ENCODE measurements at regions not wholly inside any gene's neighbourhood (a gene's known extent, or its start where the extent isn't known, plus 50 kb on each side); places are given as distances from the start of the nearest gene placed in this dataset.

DNA sequence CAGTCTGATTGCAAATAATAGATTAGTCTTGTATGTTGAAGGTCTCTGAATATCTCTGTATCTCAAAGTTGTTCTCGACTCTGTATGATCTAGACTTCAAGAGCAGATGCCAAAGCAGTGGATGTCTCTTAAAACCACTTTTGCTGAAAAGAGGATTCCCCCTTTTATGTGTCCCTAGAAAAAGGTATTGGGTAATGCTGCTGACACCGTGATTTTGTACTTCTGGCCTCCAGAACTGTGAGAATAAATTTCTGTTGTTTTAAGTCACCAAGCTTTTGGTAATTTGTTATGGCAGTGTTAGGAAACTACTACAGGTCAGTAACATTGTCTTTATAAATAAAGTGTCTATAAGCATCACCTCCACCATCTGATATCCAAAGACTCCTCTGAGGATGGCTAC lies 85.3 kb upstream of the PIK3R1 start:
- peaks cover 9 to 11% of the 10 kb centered on the region in 2 experiments for H3K4me1 Mint-ChIP-seq
- H3K27ac Mint-ChIP-seq = no peak overlapping the region
- Histone ChIP-seq H3K4me2 (ENCODE audit: insufficient read depth, insufficient read length, low read length) (no peak overlapping the region), H3K27me3 (ENCODE audit: insufficient read depth, low read length) (no peaks in the 10 kb centered on the region), H3K27ac (ENCODE audit: insufficient read length, low read depth, low read length) (no peak overlapping the region), H3K79me1 (ENCODE audit: insufficient read depth, low read depth, low read length, poor library complexity, severe bottlenecking) (no peaks in the 10 kb centered on the region), H2BK5ac (ENCODE audit: insufficient read length, low read length) (no peak overlapping the region), H4K8ac (replicated peaks; ENCODE audit: insufficient read length, low read depth, low read length) (no peak overlapping the region), H3T11ph (ENCODE audit: low read length) (no peak overlapping the region), H3K56ac (ENCODE audit: insufficient read length, low read depth, low read length) (no peak overlapping the region), H3K79me2 (ENCODE audit: insufficient read depth, low read length) (no peaks in the 10 kb centered on the region), H3K23me2 (ENCODE audit: insufficient read length, low read depth, low read length, poor library complexity, severe bottlenecking) (no peaks in the 10 kb centered on the region), H3K4ac (ENCODE audit: low read depth, low read length) (no peak overlapping the region), H2BK20ac (ENCODE audit: low read depth, low read length, poor library complexity, severe bottlenecking) (no peak overlapping the region), H4K5ac (ENCODE audit: insufficient read length, low read depth, low read length) (no peak overlapping the region), H2BK12ac (ENCODE audit: insufficient read length, low read depth, low read length) (no peak overlapping the region), H4K20me1 (ENCODE audit: control insufficient read depth, insufficient read depth, insufficient read length) (no peaks in the 10 kb centered on the region), H2BK120ac (ENCODE audit: low read depth, low read length, poor library complexity, severe bottlenecking) (no peak overlapping the region), H3K18ac (ENCODE audit: insufficient read length, low read depth, low read length) (no peak overlapping the region), H3K14ac (ENCODE audit: insufficient read depth, low read length) (no peak overlapping the region), H4K91ac (ENCODE audit: insufficient read length, low read depth, low read length) (no peak overlapping the region), H2BK15ac (ENCODE audit: low read depth, low read length) (no peak overlapping the region), H2AK5ac (ENCODE audit: insufficient read length, low read length) (no peak overlapping the region), H3K4me1 (ENCODE audit: insufficient read depth, low read length) (0 out of 2 replicates have a peak, but pooled peaks cover 2% of the 10 kb centered on the region), H3K23ac (ENCODE audit: insufficient read length, low read depth, low read length) (no peak overlapping the region), H3K9me3 (ENCODE audit: control insufficient read depth, low read depth, low read length) (no peaks in the 10 kb centered on the region), H3K9ac (ENCODE audit: extremely low read depth, insufficient read length, low read length) (no peak overlapping the region), H2AFZ (ENCODE audit: low read length) (no peak overlapping the region)
- no peaks in the 10 kb centered on the region for H3K9me3 Mint-ChIP-seq
- no peak for DNase-seq
- H3K27me3 Mint-ChIP-seq (ENCODE audit: low read depth) = peaks cover 2% of the 10 kb centered on the region; the same call in 1 of the 2 replicates
- no peaks in the 10 kb centered on the region for H3K36me3 Mint-ChIP-seq (ENCODE audit: insufficient read depth in 1 of 3, low read depth in 3 of 3)
- TF ChIP-seq, protein P1, sequence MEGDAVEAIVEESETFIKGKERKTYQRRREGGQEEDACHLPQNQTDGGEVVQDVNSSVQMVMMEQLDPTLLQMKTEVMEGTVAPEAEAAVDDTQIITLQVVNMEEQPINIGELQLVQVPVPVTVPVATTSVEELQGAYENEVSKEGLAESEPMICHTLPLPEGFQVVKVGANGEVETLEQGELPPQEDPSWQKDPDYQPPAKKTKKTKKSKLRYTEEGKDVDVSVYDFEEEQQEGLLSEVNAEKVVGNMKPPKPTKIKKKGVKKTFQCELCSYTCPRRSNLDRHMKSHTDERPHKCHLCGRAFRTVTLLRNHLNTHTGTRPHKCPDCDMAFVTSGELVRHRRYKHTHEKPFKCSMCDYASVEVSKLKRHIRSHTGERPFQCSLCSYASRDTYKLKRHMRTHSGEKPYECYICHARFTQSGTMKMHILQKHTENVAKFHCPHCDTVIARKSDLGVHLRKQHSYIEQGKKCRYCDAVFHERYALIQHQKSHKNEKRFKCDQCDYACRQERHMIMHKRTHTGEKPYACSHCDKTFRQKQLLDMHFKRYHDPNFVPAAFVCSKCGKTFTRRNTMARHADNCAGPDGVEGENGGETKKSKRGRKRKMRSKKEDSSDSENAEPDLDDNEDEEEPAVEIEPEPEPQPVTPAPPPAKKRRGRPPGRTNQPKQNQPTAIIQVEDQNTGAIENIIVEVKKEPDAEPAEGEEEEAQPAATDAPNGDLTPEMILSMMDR (conservative IDR thresholded peaks at IDR 0.05) = no peak
- WGBS (ENCODE audit: extremely low coverage, insufficient read length, low lambda C conversion rate) = no CpG with 5 or more reads among the region's 2 CpGs
- H3K4me3 Mint-ChIP-seq = no peak overlapping the region
